LNCaP clone FGC (cell line): ENCODE measurements at regions not wholly inside any gene's neighbourhood (a gene's known extent, or its start where the extent isn't known, plus 50 kb on each side); places are given as distances from the start of the nearest gene placed in this dataset.

Experiments
- DNase-seq: peaks from one replicate; pipeline ENCODE4 v3.0.0-alpha.2; 2011; ENCODE audit warnings: low read depth
- H3K4me3 ChIP-seq: 2 replicates; pipeline ENCODE4 v1.5.1; 2011; ENCODE audit warnings: mild to moderate bottlenecking, low read depth, low read length, control low read depth
- CTCF ChIP-seq: IDR thresholded peaks from 2 replicates; pipeline ENCODE4 v1.5.1; 2012; ENCODE audit warnings: mild to moderate bottlenecking; ENCODE audit not compliant: control insufficient read depth, insufficient read depth; ENCODE audit errors: extremely low read depth

DNA sequence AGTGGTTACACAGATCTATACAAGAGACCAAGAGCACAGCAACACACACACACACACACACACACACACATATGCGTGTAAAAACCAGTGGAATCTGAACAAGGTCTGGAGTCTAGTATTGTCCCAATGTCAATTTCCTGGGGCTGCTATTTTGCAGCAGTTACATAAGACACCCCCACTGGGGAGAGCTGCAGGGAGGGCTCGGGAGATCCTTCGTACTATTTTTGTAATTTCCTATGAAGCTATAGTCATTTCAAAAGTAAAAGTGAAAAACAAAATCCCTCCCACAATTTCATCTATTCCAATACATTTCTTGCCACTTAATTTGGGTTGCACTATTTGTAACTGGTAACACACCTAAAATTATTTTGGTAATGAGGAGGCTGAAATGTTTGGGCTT, 68.5 kb downstream of the C16orf95 start:
- DNase-seq = no peak
- no peak for TF ChIP-seq CTCF

DNA sequence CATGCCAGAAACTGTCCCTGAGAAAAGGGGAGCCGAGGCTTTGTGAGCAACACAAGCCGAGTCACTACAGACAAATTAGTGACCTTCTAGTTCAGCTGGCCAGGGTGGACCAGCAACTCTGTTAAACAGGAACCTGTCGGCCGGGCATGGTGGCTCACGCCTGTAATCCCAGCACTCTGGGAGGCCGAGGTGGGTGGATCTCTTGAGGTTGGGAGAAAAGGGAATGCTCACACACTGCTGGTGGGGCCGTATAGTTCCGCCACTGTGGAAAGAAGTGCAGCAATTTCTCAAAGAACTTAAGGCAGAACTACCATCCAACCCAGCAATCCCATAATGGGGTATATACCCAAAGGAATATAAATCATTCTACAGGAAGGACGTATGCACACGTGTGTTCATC, 67.8 kb downstream of the C16orf95 start:
- no peak for DNase-seq
- no peak for TF ChIP-seq CTCF
- no peak overlapping the region for H3K4me3 ChIP-seq

More for the DNA sequence above, 68.5 kb downstream of the C16orf95 start:
- H3K4me3 ChIP-seq = no peak overlapping the region

DNA sequence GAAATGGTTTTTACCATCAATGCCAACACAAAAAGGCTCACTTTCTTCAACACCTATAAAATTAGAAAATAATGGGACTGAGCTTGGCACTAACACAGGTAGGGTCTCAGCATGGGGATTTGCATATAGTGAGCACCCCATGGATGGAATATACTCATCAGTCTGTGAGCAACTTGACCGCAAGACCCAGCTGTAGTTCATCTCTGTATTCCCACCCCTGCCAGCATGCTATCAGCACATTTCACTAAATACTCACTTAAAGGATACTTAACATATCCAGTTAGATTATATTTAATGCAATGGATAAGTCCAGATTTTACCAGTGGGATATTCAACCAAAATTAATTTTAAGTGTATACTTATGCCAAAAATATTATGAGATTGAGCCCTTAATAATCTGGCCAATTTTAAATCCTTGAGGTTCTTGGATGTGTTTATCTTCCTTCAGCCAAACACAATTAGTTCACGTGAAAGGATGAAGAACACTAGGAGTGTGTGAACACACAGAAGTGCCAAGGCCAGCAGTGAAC, 66.7 kb downstream of the C16orf95 start:
- H3K4me3 ChIP-seq = no peak overlapping the region
- no peak for DNase-seq
- no peak for TF ChIP-seq CTCF

DNA sequence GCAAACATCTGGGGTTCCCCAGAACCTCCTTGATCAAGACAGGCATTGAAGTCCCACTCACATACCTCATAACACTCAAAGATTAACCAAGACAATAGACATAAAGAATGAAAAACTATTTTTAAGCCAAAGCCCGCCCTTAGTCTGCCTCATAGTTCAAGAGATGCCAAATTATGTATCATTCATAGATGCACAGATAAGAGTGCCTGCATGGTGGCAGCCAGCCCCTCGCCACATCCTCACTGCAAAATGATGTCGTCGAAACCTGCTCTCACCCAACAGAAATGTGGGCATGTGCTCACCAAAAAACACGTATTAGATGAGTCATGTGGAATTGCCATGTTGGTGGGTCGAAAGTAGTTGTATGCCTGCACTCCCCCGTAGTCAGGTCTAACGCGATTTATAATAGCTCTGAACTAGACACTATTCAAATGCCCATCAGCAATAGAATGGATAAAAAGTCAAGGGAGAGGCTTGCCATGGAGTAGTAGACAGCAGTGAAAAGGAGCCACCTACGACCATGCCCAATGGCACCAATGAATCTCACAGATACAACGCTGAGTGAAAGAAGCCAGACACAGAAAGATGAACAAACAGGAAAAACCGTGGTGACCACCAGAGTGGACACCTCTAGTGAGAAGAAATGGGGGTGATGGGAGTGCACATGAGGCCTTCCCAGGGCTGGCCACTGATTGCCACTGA, 64.8 kb downstream of the C16orf95 start:
- no peak for TF ChIP-seq CTCF
- H3K4me3 ChIP-seq = no peak overlapping the region
- DNase-seq = no peak
